HG03159 (cell line): ENCODE measurements at regions not wholly inside any gene's neighbourhood (a gene's known extent, or its start where the extent isn't known, plus 50 kb on each side); places are given as distances from the start of the nearest gene placed in this dataset.

ENCODE experiments used
- ATAC-seq: cut with Tn5 transposase; IDR thresholded peaks from one replicate; pipeline ENCODE4 v1.9.1; 2021; ENCODE audit warnings: mild to moderate bottlenecking, moderate library complexity; ENCODE audit not compliant: unreplicated experiment

- ATAC-seq, result no peak
These were observed 2194.3 kb upstream of the CELF4 start for GRCh38 chr18:39759926-39760325.

GRCh38 chr18:39753178-39753577, 2187.6 kb upstream of the CELF4 start:
- no peak for ATAC-seq

GRCh38 chr18:39752351-39752750, 2186.8 kb upstream of the CELF4 start:
- no peak for ATAC-seq

- ATAC-seq, result no peak
These were observed 2186.3 kb upstream of the CELF4 start for GRCh38 chr18:39751921-39752320.

GRCh38 chr18:39751161-39751560, 2185.6 kb upstream of the CELF4 start:
- no peak for ATAC-seq

GRCh38 chr18:39749154-39749553, 2183.6 kb upstream of the CELF4 start:
- no peak for ATAC-seq

GRCh38 chr18:39748727-39749126, 2183.1 kb upstream of the CELF4 start:
- ATAC-seq, result no peak

GRCh38 chr18:39746201-39746600, 2180.6 kb upstream of the CELF4 start:
- no peak for ATAC-seq

GRCh38 chr18:39743463-39743862, 2177.9 kb upstream of the CELF4 start:
- ATAC-seq, result no peak

- ATAC-seq, result no peak
These were observed 2176.3 kb upstream of the CELF4 start for GRCh38 chr18:39741755-39742466.

- ATAC-seq, result no peak
These were observed 2172.3 kb upstream of the CELF4 start for GRCh38 chr18:39737869-39738268.

GRCh38 chr18:39732918-39733317, 2167.3 kb upstream of the CELF4 start:
- ATAC-seq, result no peak

- no peak for ATAC-seq
These were observed 2165.0 kb upstream of the CELF4 start for GRCh38 chr18:39730606-39731005.

GRCh38 chr18:39724652-39725051, 2159.1 kb upstream of the CELF4 start:
- no peak for ATAC-seq

GRCh38 chr18:39721712-39722111, 2156.1 kb upstream of the CELF4 start:
- ATAC-seq, result no peak

- ATAC-seq, result no peak
These were observed 2148.4 kb upstream of the CELF4 start for GRCh38 chr18:39713961-39714360.

- no peak for ATAC-seq
These were observed 2146.1 kb upstream of the CELF4 start for GRCh38 chr18:39711701-39712100.

- no peak for ATAC-seq
These were observed 2139.8 kb upstream of the CELF4 start for GRCh38 chr18:39705362-39705761.

GRCh38 chr18:39702888-39703287, 2137.3 kb upstream of the CELF4 start:
- ATAC-seq, result no peak

- no peak for ATAC-seq
These were observed 2136.2 kb upstream of the CELF4 start for GRCh38 chr18:39701839-39702238.

- ATAC-seq, result no peak
These were observed 2135.6 kb upstream of the CELF4 start for GRCh38 chr18:39701055-39701783.

- no peak for ATAC-seq
These were observed 2133.9 kb upstream of the CELF4 start for GRCh38 chr18:39699340-39699964.
